ENCODE measurements at regions not wholly inside any gene's neighbourhood (a gene's known extent, or its start where the extent isn't known, plus 50 kb on each side); places are given as distances from the start of the nearest gene placed in this dataset.

- H3K4me3 ChIP-seq (ENCODE audit: low read depth in 2 of 2, low read length in 2 of 2) = no peak overlapping the region
- H3K36me3 ChIP-seq (ENCODE audit: control insufficient read depth, insufficient read depth, low read length) = no peaks in the 10 kb centered on the region
- no TSS peak for BruUV-seq (replicated peaks)
- no peaks in the 10 kb centered on the region for H3K4me1 ChIP-seq (ENCODE audit: control insufficient read depth, insufficient read depth, low read length)
- intact Hi-C loops (cut with micrococcal nuclease; ENCODE audit: unreplicated experiment) = no loop called here
- ATAC-seq (no peak), DNase-seq (ENCODE audit: low read depth, low spot score) (no peak)
- peaks cover 11% of the 10 kb centered on the region; the same call in 1 of the 2 replicates for H3K27me3 ChIP-seq (ENCODE audit: control insufficient read depth, insufficient read depth, low read length)
- in situ Hi-C loops (cut with HindIII; ENCODE audit: low pct_unique_long_range_greater_than_20kb, low sequenced_read_pairs) = no loop called here
- ChIA-PET CTCF (no interaction called here), POLR2A (no interaction called here)
- TF ChIP-seq POLR2AphosphoS5 (IDR thresholded peaks at IDR 0.05; ENCODE audit: low read depth, low read length) (no peak), TCF7L2 (IDR thresholded peaks at IDR 0.05; ENCODE audit: low read depth, low read length) (no peak), SIN3A (IDR thresholded peaks at IDR 0.05; ENCODE audit: borderline replicate concordance, insufficient read depth, low read depth, low read length) (no peak), REST (IDR thresholded peaks at IDR 0.05; ENCODE audit: insufficient read depth in 1 of 2, low read depth in 2 of 2, low read length in 1 of 2) (no peak), CTCF (IDR thresholded peaks at IDR 0.05) (no peak)
- H3K27ac ChIP-seq (ENCODE audit: low read length) = no peak overlapping the region
- H3K9me3 ChIP-seq (ENCODE audit: control insufficient read depth, insufficient read depth, low read depth, low read length) = no peaks in the 10 kb centered on the region
Observed at GRCh38 chr11:116438651-116439360, 334.0 kb downstream of the BUD13 start.

GRCh38 chr11:116434986-116435385 is 337.8 kb downstream of the BUD13 start:
- in situ Hi-C loops (cut with HindIII; ENCODE audit: low pct_unique_long_range_greater_than_20kb, low sequenced_read_pairs) = no loop called here
- POLR2A ChIA-PET = no interaction called here

More at GRCh38 chr11:116434986-116435385, 337.8 kb downstream of the BUD13 start:
- no peak for DNase-seq (ENCODE audit: low read depth, low spot score)
- Histone ChIP-seq H3K4me3 (ENCODE audit: low read depth in 2 of 2, low read length in 2 of 2) (no peak overlapping the region), H3K36me3 (ENCODE audit: control insufficient read depth, insufficient read depth, low read length) (no peaks in the 10 kb centered on the region), H3K4me1 (ENCODE audit: control insufficient read depth, insufficient read depth, low read length) (no peaks in the 10 kb centered on the region), H3K27ac (ENCODE audit: low read length) (no peak overlapping the region), H3K27me3 (ENCODE audit: control insufficient read depth, insufficient read depth, low read length) (peaks cover 9% of the 10 kb centered on the region; the same call in 1 of the 2 replicates), H3K9me3 (ENCODE audit: control insufficient read depth, insufficient read depth, low read depth, low read length) (no peaks in the 10 kb centered on the region)
- no peak for TF ChIP-seq SIN3A (IDR thresholded peaks at IDR 0.05; ENCODE audit: borderline replicate concordance, insufficient read depth, low read depth, low read length)
- TF ChIP-seq POLR2AphosphoS5 (IDR thresholded peaks at IDR 0.05; ENCODE audit: low read depth, low read length) = no peak
- no peak for TF ChIP-seq REST (IDR thresholded peaks at IDR 0.05; ENCODE audit: insufficient read depth in 1 of 2, low read depth in 2 of 2, low read length in 1 of 2)
- no peak for TF ChIP-seq CTCF (IDR thresholded peaks at IDR 0.05)
- no peak for TF ChIP-seq TCF7L2 (IDR thresholded peaks at IDR 0.05; ENCODE audit: low read depth, low read length)
- CTCF ChIA-PET = no interaction called here
- no peak for ATAC-seq
- BruUV-seq (replicated peaks) = no TSS peak
- intact Hi-C loops (cut with micrococcal nuclease; ENCODE audit: unreplicated experiment) = no loop called here
